ENCODE measurements at regions not wholly inside any gene's neighbourhood (a gene's known extent, or its start where the extent isn't known, plus 50 kb on each side); places are given as distances from the start of the nearest gene placed in this dataset.

DNA sequence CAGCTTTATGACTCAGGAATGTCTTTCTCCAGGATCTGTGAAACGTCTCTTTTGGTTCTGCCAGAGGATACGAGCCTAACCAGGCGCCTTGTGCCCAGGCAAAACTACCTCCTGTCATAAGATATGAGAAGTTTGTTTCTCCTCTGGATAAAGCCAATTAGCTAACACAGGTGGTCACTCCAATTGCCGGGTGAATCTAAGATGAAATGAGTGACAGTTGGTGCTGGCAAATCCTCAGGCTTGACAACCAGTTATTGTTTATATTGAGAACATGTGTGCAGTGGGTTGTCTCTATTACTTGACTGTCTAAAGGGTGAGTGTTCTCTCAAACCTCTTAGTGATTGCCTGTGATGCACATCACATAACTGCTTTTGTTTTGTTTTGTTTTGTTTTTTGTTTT, 449.1 kb downstream of the XPNPEP1 start:
- peak; percentile 12 for DNase-seq

DNA sequence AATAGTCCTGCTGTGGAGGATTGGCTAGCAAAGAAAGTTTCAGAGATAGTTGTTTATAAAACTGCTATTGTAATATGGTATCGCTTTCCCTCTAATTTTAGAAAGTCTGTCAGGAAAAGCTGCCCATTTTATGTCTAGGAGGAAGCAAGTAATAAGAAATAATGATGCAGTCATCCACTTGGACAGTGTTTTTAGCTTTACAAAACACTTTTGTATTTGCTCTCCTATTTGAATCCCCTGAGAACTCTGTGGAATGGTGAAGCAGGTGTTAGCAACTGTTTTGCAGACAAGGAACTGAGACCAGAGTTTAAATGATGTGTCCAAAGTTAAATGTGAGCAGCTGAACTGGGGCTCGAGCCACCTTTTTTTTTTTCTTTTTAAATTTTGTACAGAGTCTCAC, 455.8 kb downstream of the XPNPEP1 start:
- no peak for DNase-seq

DNA sequence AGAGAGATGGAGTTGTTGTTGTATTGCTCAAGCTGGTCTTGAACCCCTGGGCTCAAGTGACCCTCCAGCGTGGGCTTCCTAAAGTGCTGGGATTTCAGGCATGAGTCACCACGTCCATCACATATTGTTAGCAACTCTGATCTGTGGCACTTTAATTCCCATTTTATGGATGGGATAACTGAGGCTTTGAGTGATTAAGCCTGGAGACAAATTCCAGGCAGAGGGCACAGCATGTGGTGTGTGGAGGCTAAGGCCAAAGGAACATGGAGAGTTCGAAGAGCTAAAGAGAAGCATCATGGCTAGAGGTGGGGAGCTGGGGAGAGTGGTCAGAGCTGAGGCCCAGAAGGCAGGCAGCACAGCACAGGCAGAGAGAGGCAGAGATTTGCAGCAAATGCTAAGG, 458.4 kb downstream of the XPNPEP1 start:
- DNase-seq: no peak

DNA sequence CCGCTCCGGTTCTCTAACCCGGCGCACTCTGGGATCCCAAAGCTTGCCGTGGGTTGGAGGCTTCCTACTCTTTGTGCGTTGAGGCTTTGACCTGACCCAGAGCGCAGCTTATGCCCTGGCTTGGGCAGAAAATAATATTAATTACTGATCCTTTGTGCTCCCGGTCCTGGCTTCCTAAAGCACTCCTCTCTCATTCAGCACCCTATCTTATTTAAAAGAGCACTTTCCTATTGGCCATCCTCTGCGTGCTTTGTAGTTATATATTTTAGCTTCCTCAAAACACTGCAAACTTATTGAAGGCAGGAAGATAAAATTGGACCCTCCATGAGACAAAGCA, 466.0 kb downstream of the XPNPEP1 start:
- no peak for DNase-seq

DNA sequence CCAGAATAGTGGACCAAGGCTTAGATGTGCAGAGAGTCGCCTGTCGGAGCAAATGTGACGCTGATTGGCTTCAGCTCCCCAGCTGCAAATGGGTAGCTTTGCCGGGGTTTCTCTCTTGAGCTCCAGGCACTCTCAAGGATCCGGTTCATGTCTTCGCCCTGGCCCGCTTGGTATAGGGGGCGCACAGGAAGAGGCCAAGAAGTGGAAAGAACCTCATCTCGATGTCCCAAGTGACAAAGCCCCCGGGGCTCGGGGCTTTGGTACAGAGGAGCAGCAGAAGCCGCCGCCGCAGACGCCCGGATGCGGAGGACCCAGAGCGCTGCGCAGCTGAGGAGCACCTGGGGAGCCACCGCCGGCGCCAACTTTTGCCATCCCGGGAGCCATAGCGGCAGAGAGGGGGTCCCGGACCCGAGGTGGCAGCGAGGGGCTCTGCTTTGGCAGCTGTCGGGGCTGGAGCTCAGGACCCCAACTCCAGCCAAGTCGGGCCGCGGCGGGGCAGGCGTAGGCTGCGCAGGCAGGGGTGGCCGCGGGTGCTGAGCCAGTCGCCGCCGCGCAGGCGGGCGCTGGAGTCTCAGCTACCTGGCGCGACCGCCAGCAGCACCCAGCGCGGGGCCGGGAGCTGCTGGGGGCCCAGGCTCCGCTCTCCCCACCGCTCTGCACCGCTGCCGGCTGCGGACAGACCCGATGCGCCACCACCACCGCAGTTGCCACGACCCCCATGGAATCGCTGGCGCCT, 466.6 kb downstream of the XPNPEP1 start:
- DNase-seq: no peak

DNA sequence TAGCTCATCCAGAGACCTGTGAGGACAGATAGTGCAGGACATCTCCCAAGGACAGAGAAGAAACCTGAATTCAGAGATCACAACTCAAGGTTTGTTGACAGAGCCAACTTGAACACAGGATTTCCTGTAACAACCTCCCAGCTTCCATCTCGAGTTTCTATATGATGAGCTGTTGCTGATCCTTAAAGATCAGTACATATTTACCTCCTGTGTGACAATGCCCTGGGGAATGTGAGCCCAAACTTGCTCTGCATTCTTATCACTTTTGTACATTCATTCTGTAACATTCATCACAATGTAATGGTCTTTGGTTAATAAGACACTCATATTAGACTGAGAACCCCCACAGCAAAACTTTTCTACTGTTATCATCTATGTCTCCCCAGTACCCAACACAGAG, 468.6 kb downstream of the XPNPEP1 start:
- DNase-seq: no peak

DNA sequence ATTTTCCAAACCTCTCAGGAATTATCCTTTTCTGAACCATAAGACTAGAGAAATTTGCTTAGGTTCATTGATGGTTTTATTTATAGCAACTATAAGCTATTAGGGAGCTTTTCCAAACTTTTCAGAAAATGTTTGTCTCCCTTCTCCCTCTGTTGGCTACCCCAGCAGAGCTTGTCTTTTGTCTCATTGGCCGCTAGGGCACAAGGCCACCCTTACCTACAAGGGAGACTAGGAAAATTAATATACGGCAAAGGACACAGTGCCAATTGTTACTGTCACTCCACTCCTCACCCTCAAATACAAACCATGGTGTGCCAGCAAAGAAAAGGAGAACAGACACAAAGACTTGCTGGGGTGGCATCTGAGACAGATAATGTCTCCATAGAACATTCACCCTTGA, 471.4 kb downstream of the XPNPEP1 start:
- DNase-seq: no peak

DNA sequence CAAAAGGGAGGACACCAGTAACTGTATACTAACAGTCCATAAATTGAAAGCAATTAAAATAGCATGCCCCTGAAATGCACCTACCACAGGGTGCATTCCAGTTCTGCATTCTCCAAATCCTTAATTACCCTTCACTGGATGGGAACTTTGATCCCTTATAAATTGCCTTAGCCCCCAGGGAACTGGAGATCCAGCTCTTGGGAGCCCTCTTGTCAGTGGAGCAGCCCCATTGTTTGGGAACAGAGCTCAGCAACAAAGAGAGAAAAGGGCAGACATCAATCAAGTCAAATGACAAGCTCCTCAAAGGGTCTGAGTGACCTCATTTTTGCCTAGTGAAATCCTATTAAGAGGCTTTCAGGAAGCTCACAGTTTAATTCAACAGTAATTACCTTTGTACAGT, 472.6 kb downstream of the XPNPEP1 start:
- DNase-seq: no peak

DNA sequence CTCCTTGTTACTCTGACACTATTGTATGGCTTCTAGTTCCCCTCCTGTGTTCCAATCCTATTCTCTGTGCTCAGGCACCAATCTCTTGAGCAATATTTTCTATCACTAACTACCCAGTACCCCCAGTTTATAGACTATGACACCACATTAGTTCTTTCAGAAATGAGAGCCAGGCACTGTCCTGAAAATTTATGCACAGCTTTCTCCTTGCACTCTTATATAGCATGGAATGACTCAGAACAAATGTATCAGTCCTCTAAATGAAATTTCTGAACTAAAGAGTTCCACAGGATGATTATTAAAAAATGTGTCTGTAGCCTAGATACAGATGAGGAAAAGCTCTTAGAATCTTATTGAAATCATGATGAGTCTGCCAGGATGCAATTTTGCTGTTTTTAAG, 489.9 kb downstream of the XPNPEP1 start:
- no peak for DNase-seq

DNA sequence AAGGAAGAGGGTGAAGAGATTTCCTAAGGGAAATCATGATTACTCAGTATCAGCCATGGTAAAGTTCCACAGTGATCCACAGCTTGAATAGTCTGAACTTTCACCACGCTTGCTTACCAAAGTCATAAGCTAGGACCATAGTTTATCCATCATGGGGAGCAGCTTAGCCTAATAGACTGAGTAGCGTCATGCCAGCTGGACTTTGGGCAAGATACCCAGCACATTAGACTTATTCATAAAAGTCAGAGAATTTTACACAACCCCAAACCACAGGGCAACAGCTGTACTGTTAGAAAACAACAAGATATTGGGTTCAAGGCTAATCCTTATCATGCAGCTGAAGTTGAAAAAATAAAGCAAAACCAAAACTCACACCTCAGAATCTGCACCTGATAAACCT, 491.0 kb downstream of the XPNPEP1 start:
- DNase-seq: no peak

DNA sequence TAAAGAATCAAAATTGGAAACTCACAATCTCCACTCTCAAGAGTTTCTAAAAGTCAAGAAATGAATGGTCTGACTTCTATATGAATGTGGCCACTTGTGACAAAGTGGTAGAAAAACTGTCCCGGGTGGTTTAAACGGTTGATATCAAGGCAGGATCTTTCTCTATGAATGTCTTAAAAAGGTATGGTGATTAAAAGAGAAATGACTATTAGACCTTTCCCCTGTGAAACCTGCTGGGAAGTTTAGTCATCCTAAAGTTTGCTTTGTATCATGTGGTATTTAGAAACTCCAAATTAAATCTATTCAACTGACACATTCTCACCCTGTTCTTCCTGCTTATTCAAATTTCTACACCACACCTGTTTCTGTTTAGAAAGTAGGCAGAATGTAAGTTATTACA, 492.5 kb downstream of the XPNPEP1 start:
- no peak for DNase-seq

DNA sequence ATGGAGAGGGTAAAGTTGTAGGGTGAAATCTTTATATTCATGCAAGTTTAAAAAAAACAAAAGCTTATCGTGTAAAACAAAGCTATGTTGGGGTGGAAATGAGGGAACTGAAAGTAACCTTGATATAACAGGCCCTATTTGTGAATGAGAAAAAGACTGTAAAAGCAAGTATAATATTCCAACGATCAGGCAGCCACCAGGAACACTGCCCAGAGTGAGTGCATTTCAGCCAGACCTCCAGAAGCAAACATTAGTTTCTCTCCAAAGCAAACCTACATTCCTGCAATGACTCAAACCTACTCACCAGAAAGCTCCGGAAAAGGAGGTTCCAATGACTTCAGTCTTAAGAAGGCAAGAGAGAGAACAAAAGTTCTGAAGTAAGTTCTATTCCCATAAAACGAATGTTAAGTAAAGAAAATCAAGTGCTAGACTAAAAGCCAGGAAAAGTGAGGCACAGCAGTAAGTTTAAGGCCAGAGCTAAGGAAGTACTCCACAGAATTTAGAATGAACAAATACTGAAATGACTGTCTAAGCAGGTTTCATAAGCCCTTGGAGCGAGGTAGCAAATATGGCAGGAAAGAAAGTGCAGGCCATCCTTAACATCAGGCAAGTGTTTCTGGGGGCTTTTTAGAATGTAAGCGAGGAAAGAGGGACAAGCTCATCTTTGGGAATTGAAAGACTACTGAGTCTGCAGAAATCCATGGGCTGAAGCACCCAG, 493.1 kb downstream of the XPNPEP1 start:
- DNase-seq: no peak

DNA sequence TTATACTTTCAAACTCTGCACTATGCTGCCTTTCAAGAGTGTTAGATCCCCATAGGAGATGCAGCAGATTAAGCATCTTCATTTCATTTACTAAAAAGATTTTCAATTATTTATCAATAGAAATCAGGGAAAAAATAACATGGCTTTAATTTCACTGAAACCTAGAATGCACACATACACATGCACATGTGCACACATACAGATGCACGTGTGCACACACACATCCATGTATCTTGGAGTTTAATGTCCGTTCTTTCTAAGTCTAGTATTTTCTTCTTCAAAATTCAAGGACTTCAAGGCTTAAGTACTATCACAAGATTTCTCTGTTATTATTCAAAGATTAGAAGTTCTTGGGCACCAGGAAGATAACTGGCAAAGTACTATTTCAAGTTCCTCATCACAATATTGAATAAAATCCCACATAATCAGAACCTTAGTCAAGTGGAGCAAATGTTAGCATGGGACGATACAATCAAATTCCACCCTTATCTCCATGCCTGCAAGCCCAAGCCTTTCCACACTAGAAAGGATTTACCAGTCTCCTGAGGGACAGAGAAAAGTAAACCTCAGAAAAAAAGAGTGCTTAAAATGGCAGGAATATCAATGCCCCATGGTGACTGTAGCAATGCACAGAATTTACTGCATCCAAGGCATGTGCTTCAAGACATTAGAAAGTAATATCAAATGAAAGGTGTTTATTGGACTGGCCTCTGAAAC, 494.4 kb downstream of the XPNPEP1 start:
- no peak for DNase-seq

DNA sequence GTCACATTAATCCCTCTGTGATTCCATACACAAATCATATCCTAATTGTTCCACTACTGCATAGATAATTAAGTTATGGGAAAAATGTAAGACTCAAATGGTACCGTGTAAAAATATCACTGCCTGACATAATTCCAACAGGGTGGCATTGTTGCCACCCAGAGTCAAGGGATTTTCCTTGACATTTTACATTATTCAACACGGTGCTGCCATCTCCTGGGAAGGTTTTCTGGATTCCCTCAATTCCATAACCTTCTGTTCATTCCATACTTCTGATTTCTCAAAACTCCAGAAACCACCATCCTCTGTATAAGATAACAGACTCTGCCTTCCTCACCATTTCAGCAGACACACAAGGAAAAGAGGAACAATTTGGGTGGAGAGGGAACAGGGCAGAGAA, 495.9 kb downstream of the XPNPEP1 start:
- no peak for DNase-seq

DNA sequence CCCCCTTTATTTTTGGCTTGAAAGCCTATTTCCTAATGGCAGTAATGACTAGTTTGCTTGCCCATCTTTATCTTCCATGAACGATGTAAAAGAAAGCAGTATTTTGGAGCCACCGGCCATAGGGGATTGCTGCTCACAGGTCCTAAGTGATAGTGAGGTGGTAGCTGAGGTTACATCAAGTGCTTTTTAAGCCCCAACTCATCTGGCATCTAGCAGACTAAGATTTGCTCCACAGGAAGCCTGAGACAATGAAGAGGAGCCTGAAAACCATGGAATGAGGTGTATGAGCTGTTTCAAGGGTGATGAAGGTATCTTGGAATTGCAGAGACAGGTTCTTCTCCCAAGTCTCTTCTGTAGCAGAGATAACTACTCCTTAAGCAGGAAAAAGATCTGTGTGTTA, 496.3 kb downstream of the XPNPEP1 start:
- no peak for DNase-seq

DNA sequence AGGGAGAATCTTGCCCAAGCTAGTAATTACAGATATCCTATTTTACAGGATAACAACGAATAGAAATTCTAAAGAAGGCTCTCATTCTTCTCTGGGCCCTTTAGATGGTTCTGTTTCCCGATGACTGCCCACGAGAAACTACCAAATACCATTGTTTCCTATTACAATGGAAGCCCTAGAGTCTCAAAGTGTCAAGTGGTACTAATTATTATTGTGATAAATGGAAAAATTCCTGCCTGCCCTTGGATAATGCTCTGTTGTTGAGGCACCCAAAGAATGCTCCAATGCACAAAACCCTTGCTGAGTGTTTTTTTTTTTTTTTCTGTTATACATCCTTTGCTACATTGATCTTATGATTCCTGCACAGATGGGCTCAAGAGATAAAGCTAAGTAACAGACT, 504.5 kb downstream of the XPNPEP1 start:
- DNase-seq: no peak

DNA sequence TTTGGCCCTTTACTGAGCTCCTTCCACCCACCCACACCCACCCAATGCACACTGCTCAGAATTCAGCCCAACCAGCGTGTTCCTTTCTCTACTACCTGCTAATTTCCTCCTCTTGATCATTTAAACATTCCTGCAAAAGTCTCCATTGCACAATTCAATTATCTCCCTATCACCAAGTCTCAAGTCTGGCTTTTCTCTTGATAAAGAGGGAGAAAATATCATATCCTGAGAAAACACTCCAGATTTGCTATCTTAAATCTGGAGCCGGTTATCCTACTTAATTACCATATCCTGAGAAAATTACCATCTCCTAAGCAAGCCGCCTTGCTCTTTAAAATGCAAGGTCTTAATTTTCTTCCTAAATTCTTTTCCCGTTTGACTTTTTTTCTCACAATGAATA, 505.5 kb downstream of the XPNPEP1 start:
- DNase-seq: no peak

DNA sequence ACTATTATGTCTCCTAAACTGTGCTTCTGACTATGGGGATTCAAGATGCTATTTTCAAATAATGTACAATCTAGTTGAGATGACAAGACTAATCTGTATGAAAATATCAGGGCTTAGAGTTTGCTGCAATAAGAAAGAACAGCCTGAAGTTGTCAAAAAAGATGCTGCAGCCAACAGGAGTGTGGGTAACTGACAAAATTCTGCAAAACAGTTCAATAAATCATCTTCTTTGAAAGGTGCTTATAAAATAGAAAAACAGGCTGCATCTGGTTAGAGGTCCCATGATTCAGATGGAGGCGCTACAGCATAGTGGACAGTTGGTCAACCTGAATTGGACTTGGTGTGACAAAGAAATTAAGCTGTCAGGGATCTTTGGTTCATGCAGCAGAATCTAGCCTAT, 511.0 kb downstream of the XPNPEP1 start:
- DNase-seq: no peak

DNA sequence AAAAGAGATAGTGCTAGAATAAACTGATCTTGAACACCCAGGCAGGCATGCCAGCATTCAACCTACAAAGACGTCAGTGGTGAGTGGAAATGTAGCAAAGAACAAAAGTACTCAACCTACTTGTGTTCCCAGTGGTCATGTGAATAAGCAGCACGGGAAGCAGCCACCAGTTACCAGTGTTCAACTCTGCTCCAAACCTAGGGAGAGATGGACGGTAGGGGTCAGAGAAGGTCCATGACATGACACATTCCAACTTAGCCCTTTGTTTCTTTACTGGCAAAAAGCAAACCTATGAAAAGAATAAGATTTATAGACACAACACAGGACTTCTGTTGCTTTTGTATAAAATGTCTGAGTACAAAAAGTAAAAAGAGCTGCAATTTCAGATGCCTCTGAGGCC, 511.4 kb downstream of the XPNPEP1 start:
- DNase-seq: no peak

DNA sequence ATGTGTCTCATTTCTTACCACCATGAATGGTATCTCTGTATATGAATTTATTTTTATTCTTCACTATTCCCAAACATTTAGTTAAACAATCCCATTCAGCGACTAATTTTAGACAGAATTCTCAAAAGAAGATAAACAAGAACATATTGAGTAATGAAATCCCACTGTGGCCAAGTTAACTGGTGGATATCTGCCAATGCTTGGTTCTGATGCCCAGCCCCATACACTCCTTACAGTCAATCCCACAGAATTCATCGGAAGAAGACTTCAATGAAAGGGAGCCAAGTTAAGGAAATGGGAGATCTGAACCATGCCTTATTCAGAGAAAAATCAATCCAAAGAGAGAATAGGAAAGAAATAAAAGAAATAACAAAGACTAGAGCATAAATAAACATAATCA, 518.0 kb downstream of the XPNPEP1 start:
- no peak for DNase-seq

DNA sequence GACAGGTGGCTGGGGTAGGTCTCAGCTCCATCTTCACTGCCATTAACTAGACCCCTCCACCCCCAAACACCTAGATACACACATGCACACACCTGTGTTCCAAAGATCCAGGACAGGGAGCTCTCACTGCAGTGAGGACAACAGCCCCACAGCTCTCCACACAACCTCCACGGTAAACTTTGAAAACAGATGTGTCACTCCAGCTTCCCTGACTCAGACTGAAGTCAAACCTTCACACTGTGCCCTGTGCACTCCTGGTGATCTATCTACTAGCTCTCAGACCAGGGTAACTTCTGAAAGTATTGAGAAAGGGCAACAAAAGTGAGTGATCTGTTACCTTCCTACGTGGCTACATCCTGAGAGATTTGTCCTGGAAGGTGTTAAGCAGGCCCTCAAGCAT, 519.8 kb downstream of the XPNPEP1 start:
- no peak for DNase-seq

DNA sequence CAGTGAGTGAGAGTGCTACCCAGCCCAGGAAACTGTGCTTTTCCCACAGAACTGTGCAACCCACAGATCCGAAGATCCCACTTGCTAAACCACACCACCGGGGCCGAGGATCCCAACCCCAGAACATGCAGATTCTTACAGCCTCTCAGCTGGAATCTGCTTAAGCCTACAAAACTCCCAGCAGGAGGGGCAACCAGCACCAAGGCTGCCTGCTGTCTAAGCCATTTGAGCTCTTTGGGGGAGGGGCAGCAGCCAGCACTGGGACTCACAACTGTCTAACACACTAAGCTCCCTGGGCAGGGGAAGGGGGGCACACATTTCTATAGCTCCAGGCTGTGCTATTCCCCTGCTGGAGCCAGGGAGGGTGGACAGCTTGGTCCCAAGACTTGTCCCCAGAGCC, 529.9 kb downstream of the XPNPEP1 start:
- DNase-seq: no peak

DNA sequence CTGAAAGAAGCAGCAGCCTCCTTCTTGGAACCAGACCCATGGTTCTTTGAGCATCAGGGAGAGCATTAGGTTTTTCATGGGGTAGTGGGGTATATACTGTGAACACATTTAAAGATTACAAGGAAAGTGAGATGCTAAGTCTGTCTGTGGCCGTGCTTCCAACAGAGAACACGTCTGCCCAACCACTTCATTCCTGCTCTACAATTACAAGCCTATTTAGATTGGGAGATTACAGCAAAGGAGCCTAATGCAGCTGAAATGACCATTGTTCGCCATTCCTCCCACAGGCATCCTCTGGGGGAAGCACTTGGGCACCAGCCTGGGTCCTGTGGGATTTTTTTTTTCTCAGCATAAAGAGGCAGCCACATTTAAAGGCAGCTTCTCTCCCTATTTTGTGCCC, 536.4 kb downstream of the XPNPEP1 start:
- no peak for DNase-seq

DNA sequence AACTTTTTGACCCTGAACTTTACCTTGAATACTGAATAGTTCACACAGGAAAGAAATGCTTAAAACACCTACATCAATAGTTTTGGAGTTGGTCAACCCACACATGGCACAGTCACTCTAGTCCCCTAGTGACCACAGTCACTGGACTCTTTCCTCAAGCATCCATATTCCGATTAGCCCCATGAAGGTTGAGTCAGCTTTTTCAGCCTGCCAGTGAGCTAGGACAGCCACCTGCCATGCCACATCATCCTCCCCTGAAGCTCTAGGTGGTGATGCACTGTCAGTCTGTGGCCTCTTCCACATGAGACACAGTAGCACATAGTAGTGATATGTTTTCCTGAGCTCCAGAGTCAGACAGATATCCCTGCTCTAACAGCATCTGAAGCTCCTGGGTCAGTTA, 537.2 kb downstream of the XPNPEP1 start:
- DNase-seq: no peak
